Neural cell (in vitro differentiated cells): ENCODE measurements at regions not wholly inside any gene's neighbourhood (a gene's known extent, or its start where the extent isn't known, plus 50 kb on each side); places are given as distances from the start of the nearest gene placed in this dataset.

Experiments used
- EP300 ChIP-seq: fragments of 450-650 bp; conservative IDR thresholded peaks from 2 replicates; pipeline ENCODE4 v1.6.1; 2014; ENCODE audit warnings: antibody characterized with exemption, mild to moderate bottlenecking, moderate library complexity; ENCODE audit not compliant: poor library complexity, severe bottlenecking
- EZH2 ChIP-seq: fragments of 200-600, 300-800 bp; shearing (Covaris generic), sonication (generic); IDR thresholded peaks from 2 replicates; pipeline ENCODE4 v1.6.1; 2014; ENCODE audit warnings: antibody characterized with exemption, low read length, borderline replicate concordance, mild to moderate bottlenecking; ENCODE audit not compliant: insufficient read depth, poor library complexity, severe bottlenecking
- MXI1 ChIP-seq: fragments of 450-650 bp; conservative IDR thresholded peaks from 2 replicates; pipeline ENCODE4 v1.6.1; 2014; ENCODE audit warnings: antibody characterized with exemption, mild to moderate bottlenecking; ENCODE audit not compliant: poor library complexity, severe bottlenecking
- POLR2AphosphoS5 ChIP-seq: IDR thresholded peaks from 2 replicates; pipeline ENCODE4 v1.6.1; 2012
- RAD21 ChIP-seq: fragments of 450-650 bp; conservative IDR thresholded peaks from 2 replicates; pipeline ENCODE4 v1.6.1; 2014; ENCODE audit warnings: antibody characterized with exemption, mild to moderate bottlenecking, moderate library complexity
- TF ChIP-seq, protein P1 (sequence below): fragments of 450-650 bp; IDR thresholded peaks from 2 replicates; pipeline ENCODE4 v1.5.1; 2014; ENCODE audit warnings: antibody characterized with exemption, mild to moderate bottlenecking, moderate library complexity; ENCODE audit not compliant: poor library complexity, severe bottlenecking

DNA sequence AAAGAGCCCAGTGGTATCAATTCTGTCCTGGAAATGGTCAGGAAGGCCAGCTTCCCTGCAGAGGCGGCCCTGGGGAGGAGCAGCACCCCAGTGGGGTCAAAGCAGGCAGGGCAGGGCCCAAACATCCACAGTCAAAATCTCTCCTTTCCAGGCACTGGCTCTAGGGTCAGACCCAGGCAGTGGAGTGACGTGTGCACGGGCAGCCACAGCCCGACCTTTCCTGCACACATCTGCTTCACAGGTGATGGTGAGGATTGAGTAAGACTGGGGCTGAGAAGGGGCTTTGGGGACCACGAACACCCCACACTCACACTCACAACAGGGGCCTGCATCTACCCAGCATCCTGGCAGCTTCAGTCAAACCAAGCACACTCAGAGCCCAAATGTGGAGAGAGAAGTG is 97.8 kb upstream of the GLI2 start:
- no peak for TF ChIP-seq EP300
- no peak for TF ChIP-seq EZH2
- TF ChIP-seq, protein P1, sequence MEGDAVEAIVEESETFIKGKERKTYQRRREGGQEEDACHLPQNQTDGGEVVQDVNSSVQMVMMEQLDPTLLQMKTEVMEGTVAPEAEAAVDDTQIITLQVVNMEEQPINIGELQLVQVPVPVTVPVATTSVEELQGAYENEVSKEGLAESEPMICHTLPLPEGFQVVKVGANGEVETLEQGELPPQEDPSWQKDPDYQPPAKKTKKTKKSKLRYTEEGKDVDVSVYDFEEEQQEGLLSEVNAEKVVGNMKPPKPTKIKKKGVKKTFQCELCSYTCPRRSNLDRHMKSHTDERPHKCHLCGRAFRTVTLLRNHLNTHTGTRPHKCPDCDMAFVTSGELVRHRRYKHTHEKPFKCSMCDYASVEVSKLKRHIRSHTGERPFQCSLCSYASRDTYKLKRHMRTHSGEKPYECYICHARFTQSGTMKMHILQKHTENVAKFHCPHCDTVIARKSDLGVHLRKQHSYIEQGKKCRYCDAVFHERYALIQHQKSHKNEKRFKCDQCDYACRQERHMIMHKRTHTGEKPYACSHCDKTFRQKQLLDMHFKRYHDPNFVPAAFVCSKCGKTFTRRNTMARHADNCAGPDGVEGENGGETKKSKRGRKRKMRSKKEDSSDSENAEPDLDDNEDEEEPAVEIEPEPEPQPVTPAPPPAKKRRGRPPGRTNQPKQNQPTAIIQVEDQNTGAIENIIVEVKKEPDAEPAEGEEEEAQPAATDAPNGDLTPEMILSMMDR, result no peak
- TF ChIP-seq POLR2AphosphoS5, result no peak
- no peak for TF ChIP-seq MXI1
- no peak for TF ChIP-seq RAD21
